ENCODE measurements at regions not wholly inside any gene's neighbourhood (a gene's known extent, or its start where the extent isn't known, plus 50 kb on each side); places are given as distances from the start of the nearest gene placed in this dataset.

DNA sequence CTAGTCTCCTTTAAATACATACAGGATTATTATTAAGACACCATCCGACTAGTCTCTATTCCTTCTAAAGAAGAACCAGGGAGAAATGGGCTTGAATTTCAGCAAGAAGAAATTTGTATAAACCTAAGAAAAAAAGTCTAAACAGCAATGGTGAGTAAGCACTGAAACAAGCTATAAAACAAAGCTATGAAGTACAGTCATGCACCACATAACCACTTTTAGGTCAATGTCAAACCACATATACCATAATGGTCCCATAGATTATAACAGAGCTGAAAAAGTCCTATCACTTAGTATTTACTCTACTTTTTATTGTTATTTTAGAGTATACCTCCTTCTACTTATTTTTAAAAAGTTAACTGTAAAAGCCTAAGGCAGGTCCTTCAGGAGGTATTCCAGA, 102.0 kb upstream of the NFIB start:
- H3K27me3 ChIP-seq: no peaks in the 10 kb centered on the region
- TF ChIP-seq POLR2A (IDR thresholded peaks at IDR 0.05): no peak
- TF ChIP-seq, protein P1, sequence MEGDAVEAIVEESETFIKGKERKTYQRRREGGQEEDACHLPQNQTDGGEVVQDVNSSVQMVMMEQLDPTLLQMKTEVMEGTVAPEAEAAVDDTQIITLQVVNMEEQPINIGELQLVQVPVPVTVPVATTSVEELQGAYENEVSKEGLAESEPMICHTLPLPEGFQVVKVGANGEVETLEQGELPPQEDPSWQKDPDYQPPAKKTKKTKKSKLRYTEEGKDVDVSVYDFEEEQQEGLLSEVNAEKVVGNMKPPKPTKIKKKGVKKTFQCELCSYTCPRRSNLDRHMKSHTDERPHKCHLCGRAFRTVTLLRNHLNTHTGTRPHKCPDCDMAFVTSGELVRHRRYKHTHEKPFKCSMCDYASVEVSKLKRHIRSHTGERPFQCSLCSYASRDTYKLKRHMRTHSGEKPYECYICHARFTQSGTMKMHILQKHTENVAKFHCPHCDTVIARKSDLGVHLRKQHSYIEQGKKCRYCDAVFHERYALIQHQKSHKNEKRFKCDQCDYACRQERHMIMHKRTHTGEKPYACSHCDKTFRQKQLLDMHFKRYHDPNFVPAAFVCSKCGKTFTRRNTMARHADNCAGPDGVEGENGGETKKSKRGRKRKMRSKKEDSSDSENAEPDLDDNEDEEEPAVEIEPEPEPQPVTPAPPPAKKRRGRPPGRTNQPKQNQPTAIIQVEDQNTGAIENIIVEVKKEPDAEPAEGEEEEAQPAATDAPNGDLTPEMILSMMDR (IDR thresholded peaks at IDR 0.05): no peak
- intact Hi-C loops (cut with DNase I): no loop called here
- WGBS (ENCODE audit: insufficient coverage, low coverage, low lambda C conversion rate, missing lambda C conversion rate): 32% methylated on average over 1 of the region's 1 CpG
- no peak overlapping the region for H3K27ac ChIP-seq
- no peaks in the 10 kb centered on the region for H3K4me1 ChIP-seq
- no peaks in the 10 kb centered on the region for H3K9me3 ChIP-seq
- ATAC-seq: no peak
- no peak overlapping the region for H3K4me3 ChIP-seq
- DNase-seq: no peak
- no peaks in the 10 kb centered on the region for H3K36me3 ChIP-seq

DNA sequence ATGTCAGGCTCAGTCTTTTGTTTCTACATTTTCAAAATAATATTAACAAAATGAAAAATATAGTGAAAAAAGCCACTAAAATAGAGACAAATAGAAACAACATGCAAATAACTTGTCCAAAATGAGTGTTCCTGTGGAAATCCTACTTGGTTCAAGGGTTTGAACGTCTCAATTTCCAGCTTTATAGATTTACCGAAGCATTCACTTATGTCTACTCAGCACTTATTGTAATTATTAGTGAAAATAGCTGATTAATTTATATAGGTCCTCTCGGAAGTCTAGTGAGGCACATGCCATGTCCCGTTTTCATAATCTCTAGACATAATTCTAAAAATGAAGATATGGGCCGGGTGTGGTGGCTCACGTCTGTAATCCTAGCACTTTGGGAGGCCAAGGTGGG, 99.9 kb upstream of the NFIB start:
- WGBS (ENCODE audit: insufficient coverage, low coverage, low lambda C conversion rate, missing lambda C conversion rate): 85% methylated on average over 6 of the region's 6 CpGs
- H3K9me3 ChIP-seq: no peaks in the 10 kb centered on the region

GRCh38 chr9:14412775-14413174, 98.8 kb upstream of the NFIB start:
- Histone ChIP-seq H3K9me3 (no peaks in the 10 kb centered on the region), H3K27me3 (no peaks in the 10 kb centered on the region), H3K4me1 (no peaks in the 10 kb centered on the region), H3K27ac (no peak overlapping the region), H3K4me3 (no peak overlapping the region), H3K36me3 (no peaks in the 10 kb centered on the region)
- WGBS (ENCODE audit: insufficient coverage, low coverage, low lambda C conversion rate, missing lambda C conversion rate): 63% methylated on average over 2 of the region's 2 CpGs
- DNase-seq (no peak), ATAC-seq (no peak)
- no peak for TF ChIP-seq POLR2A (IDR thresholded peaks at IDR 0.05)
- TF ChIP-seq, protein P1 (IDR thresholded peaks at IDR 0.05): no peak
- intact Hi-C loops (cut with DNase I): no loop called here

More for the DNA sequence above, 99.9 kb upstream of the NFIB start:
- no peak overlapping the region for H3K27ac ChIP-seq
- ATAC-seq: no peak
- TF ChIP-seq, protein P1 (IDR thresholded peaks at IDR 0.05): no peak
- no peak for TF ChIP-seq POLR2A (IDR thresholded peaks at IDR 0.05)
- H3K4me3 ChIP-seq: no peak overlapping the region
- H3K27me3 ChIP-seq: no peaks in the 10 kb centered on the region
- DNase-seq: no peak
- no peaks in the 10 kb centered on the region for H3K36me3 ChIP-seq
- no peaks in the 10 kb centered on the region for H3K4me1 ChIP-seq
- intact Hi-C loops (cut with DNase I): no loop called here

- Histone ChIP-seq H3K27ac (no peak overlapping the region), H3K4me3 (no peak overlapping the region), H3K27me3 (no peaks in the 10 kb centered on the region), H3K36me3 (no peaks in the 10 kb centered on the region), H3K9me3 (no peaks in the 10 kb centered on the region), H3K4me1 (no peaks in the 10 kb centered on the region)
- no peak for TF ChIP-seq POLR2A (IDR thresholded peaks at IDR 0.05)
- ATAC-seq (no peak), DNase-seq (no peak)
- WGBS (ENCODE audit: insufficient coverage, low coverage, low lambda C conversion rate, missing lambda C conversion rate): 45% methylated on average over 2 of the region's 2 CpGs
- intact Hi-C loops (cut with DNase I): no loop called here
Measured at GRCh38 chr9:14406463-14406862, 92.5 kb upstream of the NFIB start.

DNA sequence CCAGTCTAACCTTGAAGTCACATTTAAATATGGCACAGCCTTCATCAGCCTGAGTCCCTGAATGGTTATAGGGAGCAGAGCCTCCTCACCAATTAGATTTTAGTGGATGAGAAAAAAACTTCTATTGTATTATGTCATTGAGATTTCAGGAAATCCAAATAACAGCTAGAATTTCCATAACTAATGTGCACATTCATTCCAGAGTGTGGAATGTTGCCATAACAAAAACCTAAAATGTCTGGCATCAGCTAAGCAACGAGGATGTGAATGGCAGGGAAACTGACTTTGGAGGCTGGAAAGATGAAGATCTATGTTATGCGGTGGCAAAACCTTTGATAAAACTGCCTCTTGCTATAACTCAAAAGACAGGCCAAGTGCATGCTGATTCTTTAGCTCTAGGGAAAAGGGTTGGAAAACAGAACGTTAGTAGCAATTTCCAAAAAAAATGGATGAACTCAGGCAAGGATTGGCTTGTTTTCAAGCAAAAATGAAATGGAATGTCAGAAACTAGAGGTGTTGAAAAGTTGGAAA, 91.3 kb upstream of the NFIB start:
- DNase-seq (no peak), ATAC-seq (no peak)
- intact Hi-C loops (cut with DNase I): no loop called here
- no peaks in the 10 kb centered on the region for H3K9me3 ChIP-seq
- no peaks in the 10 kb centered on the region for H3K27me3 ChIP-seq
- WGBS (ENCODE audit: insufficient coverage, low coverage, low lambda C conversion rate, missing lambda C conversion rate): 51% methylated on average over 3 of the region's 3 CpGs
- TF ChIP-seq POLR2A (IDR thresholded peaks at IDR 0.05): no peak
- TF ChIP-seq, protein P1 (IDR thresholded peaks at IDR 0.05): no peak
- no peak overlapping the region for H3K27ac ChIP-seq
- H3K36me3 ChIP-seq: no peaks in the 10 kb centered on the region
- no peaks in the 10 kb centered on the region for H3K4me1 ChIP-seq
- H3K4me3 ChIP-seq: no peak overlapping the region
